22Rv1 (cell line): ENCODE measurements at regions not wholly inside any gene's neighbourhood (a gene's known extent, or its start where the extent isn't known, plus 50 kb on each side); places are given as distances from the start of the nearest gene placed in this dataset.
"Not testable (repeated sequence)": the region's sequence is repeated elsewhere in the genome, so short reads cannot be mapped to it uniquely, and the experiment has no call there.

Experiments
- CTCF ChIP-seq: fragments of 450-650 bp; IDR thresholded peaks from 2 replicates; pipeline ENCODE4 v1.5.1; 2017; ENCODE audit warnings: mild to moderate bottlenecking
- ZFX ChIP-seq: fragments of 450-650 bp; IDR thresholded peaks from 2 replicates; pipeline ENCODE4 v1.6.1; 2017; ENCODE audit warnings: antibody characterized with exemption, borderline replicate concordance

- not testable (repeated sequence) for TF ChIP-seq CTCF, ZFX
Observed at GRCh38 chrX:132302687-132303086, 83.4 kb upstream of the RAP2C start.
